GM18858 (cell line): ENCODE measurements at regions not wholly inside any gene's neighbourhood (a gene's known extent, or its start where the extent isn't known, plus 50 kb on each side); places are given as distances from the start of the nearest gene placed in this dataset.
"Not testable (repeated sequence)": the region's sequence is repeated elsewhere in the genome, so short reads cannot be mapped to it uniquely, and the experiment has no call there.

ENCODE experiments used
- ATAC-seq: cut with Tn5 transposase; IDR thresholded peaks from one replicate; pipeline ENCODE4 v1.9.1; 2021; ENCODE audit not compliant: unreplicated experiment

GRCh38 chr10:57699944-57700343, 567.8 kb downstream of the IPMK start:
- no peak for ATAC-seq

GRCh38 chr10:57696641-57697040, 571.1 kb downstream of the IPMK start:
- ATAC-seq: no peak

GRCh38 chr10:57694956-57695608, 572.6 kb downstream of the IPMK start:
- no peak for ATAC-seq

- no peak for ATAC-seq
These were observed 575.3 kb downstream of the IPMK start for GRCh38 chr10:57692255-57692980.

GRCh38 chr10:57689596-57690297, 577.9 kb downstream of the IPMK start:
- no peak for ATAC-seq

GRCh38 chr10:57679916-57680315, 587.8 kb downstream of the IPMK start:
- ATAC-seq: no peak

GRCh38 chr10:57675125-57675524, 592.6 kb downstream of the IPMK start:
- ATAC-seq: no peak

GRCh38 chr10:57673446-57673960, 594.2 kb downstream of the IPMK start:
- no peak for ATAC-seq

GRCh38 chr10:57664815-57665214, 602.9 kb downstream of the IPMK start:
- ATAC-seq: no peak

GRCh38 chr10:57663401-57663800, 604.3 kb downstream of the IPMK start:
- ATAC-seq: no peak

GRCh38 chr10:57661206-57661605, 606.5 kb downstream of the IPMK start:
- ATAC-seq: no peak

GRCh38 chr10:57657164-57657765, 610.4 kb downstream of the IPMK start:
- peak; percentile 94 for ATAC-seq

- ATAC-seq: no peak
These were observed 612.8 kb downstream of the IPMK start for GRCh38 chr10:57654856-57655255.

- not testable (repeated sequence) for ATAC-seq
These were observed 622.6 kb downstream of the IPMK start for GRCh38 chr10:57645108-57645507.

GRCh38 chr10:57638411-57638810, 629.3 kb downstream of the IPMK start:
- no peak for ATAC-seq

- ATAC-seq: peak; percentile 49
These were observed 639.0 kb downstream of the IPMK start for GRCh38 chr10:57628592-57629284.

- ATAC-seq: no peak
These were observed 640.0 kb downstream of the IPMK start for GRCh38 chr10:57627642-57628178.

- ATAC-seq: no peak
These were observed 642.7 kb downstream of the IPMK start for GRCh38 chr10:57624856-57625592.

GRCh38 chr10:57624066-57624465, 643.6 kb downstream of the IPMK start:
- no peak for ATAC-seq

GRCh38 chr10:57621466-57621865, 646.2 kb downstream of the IPMK start:
- ATAC-seq: no peak
